HL-60/S4 treated with retinoic acid at 250 ng/mL for 4 days and 3 days (cell line): ENCODE measurements at regions not wholly inside any gene's neighbourhood (a gene's known extent, or its start where the extent isn't known, plus 50 kb on each side); places are given as distances from the start of the nearest gene placed in this dataset.

Experiments
- in situ Hi-C: fragments of 300-500 bp; cut with MboI; formaldehyde crosslinking; loops from 2 replicates; pipeline ENCODE4 v1.7.0; 2022; ENCODE audit warnings: low sequenced_read_pairs

DNA sequence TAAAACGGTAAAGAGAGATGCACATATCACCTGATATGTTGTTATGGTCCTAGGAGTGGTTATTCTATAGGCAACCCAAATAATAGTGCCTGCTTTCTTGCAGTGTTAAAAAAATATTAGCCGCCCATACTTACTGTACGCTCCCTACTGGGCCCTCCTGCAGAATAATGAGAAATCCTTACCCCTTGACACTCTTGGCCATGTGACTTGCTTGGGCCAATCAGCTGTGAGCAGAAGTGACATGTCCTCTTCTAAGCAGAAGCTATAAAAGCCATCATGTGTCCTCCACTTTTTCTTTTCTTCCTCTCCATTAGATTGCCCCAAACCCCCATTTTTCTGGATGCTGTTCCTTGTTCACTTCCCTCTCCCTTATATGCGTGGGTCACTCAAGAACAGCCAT lies 90.5 kb upstream of the SPRED2 start:
- in situ Hi-C loops = no loop called here

DNA sequence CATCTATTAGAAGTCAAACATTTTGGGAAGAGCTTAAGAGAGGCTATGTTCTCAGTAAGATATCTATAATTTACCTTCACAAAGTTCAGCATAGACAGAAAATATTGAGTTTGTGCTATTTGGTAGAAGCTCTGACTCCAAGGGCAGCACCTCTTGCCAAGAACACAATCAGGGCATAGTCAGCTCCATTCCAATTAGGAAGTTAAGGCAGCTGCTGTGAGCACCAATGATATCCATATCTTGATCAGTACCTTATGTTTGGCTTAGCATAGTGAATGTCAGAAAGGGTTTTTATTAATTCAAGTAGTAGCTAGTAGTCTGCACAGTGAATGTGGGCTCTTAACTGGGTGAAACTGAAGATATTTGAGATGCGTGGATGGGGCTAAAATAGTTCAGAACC lies 86.4 kb upstream of the SPRED2 start:
- in situ Hi-C loops = no loop called here

DNA sequence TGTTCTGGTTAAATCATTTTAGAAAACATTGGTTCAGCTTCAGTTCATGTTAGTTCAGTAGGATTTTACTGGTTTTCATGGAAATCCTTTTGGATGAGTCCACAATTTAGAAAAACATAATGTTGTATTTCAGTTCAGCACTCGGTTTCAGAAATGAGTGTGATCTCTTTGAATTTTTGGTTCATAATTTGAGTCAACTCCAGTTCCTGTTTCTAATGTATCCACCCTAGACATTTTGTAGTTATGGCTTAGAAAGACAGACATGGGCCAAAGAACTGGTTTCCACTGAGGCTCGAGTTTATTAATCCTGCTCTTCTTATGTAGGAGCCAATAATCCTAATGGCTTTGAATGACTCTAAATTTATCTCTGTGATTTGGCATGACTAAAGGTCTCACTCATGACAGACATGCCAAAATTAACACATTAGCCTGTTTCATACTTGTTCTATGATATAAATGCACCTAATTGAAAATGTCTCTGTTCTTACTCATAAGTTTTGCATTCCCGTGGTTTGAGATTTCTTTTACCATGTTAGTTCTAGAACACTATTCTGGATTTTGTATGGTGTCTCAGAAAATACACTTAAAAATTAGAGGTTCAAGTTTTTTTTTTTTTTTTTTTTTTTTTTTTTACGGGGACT lies 82.3 kb upstream of the SPRED2 start:
- in situ Hi-C loops = no loop called here

DNA sequence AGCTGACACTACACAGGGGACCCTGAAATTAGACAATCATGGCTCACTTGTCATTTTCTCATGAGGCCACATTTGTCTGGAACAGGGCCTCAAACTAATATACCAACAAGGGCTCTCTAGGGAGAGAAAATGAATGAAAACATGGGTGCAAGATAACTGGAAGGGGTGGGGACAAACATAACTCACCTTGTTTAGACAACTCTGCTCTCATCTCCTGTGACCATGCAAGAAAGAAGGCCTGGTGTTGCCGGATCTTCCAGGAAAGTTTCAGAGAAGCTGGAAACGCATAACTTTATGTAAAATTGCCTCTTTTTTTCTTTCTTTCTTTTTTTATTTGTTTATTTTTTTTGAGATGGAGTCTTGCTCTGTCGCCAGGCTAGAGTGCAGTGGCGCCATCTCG lies 80.4 kb upstream of the SPRED2 start:
- in situ Hi-C loops = no loop called here

DNA sequence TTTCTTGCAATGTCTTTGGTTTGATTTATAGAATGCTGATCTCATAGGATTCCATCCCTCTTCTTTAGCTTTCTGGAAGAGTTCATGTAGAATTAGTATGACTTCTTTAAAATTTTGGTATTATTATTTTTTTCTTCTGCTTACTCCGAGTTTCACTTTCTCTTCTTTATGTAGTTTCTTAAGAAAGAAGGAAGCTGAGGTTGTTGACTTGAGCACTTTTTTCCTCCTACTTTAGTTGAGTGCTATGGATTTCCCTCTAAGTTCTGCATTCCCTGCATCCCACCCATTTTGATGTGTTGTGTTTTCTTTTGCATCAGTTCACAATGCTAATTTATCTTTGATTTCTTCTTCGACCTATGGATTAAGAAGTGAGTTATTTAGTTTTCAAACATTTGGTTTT lies 78.9 kb upstream of the SPRED2 start:
- in situ Hi-C loops = no loop called here

DNA sequence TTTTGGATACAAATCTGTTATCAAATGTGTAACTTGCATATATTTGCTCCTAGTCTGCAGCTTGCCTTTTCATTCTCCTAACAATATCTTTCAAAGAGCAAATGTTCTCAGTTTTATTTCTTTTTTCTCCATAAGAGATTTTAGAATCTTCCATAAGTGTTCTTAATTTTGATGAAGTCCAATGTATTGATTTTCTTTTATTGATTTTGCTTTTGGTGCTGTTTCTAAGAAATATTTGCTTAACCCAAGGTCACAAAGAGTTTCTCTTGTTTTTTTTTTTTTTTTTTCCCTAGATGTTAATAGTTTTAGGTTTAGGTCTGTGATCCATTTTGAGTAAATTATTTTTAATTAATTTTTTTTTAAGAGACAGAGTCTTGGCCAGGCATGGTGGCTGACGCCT lies 75.8 kb upstream of the SPRED2 start:
- in situ Hi-C loops = no loop called here

DNA sequence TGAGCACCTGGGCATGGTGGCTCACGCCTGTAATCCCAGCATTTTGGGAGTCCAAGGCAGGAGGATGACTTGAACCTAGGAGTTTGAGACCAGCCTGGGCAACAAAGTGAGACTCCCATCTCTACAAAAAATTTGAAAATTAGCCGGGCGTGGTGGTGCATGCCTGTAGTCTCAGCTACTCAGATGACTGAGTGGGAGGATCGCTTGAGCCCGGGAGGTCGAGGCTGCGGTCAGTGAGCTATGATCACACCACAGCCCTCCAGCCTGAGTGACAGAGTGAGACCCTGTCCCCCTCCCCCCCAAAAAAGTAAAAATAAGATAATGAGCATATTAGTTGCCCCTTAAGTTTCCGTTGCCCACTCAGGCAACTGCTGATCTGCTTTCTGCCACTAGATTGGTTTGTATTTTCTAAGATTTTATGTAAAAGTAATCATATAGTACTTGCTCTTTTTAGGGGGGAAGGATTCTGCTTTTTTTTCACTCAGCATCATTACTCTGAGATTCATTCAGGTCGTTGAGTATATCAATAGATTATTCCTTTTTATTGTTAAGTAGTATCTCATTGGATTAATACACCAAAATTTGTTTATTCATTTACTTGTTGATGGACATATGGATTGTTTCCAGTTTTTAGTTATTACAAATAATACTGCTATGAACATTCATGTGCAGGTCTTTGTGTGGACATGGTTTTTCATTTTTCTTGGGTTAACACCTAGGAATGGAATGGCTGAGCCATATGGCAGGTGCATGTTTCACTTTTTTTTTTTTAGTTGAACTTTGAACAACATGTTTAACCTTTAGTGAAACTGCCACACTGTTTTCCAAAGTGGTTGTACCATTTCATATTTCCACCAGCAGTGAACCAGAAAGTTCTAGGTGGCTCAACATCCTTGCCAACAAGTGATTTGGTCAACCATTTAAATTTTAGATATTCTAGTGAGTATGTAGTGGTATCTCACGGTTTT lies 75.0 kb upstream of the SPRED2 start:
- in situ Hi-C loops = no loop called here

DNA sequence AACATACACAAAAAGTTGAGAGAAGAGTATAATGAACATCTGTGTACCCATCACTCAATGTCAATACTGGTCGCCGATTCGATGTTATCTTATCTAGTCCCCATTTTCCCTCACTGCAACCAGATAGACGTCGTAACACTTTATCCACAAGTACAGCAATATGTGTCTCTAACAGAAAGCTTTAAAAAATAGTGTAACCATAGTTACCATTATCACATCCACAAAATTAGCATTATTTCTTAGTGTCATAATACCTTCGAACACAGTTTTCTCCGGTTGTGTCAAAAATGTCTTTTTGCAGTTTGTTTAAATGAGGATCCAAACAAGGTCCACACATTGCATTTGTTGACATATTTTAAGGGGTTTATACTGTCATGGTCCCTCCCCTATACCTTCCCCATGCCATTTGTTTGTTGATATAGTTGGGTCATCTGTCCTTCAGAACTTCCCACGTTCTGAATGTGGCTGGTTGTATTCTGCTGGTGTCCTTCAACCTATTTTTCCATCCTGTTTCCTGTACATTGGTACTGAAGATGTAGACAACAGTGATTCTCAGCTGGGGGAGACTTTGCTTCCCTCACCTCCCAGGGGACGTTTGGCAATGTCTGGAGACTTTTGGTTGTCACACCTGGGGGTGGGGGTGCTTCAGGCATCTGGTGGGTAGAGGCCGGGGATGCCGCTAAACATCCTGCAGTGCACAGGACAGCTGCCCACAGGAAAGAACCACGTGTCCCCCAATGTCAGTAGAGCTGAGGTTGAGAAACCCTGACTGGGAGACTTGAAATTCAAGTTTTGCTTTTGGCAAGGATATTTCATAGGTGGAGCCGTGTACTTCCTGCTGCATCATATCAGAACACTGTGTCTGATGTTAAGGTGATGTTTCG lies 72.7 kb upstream of the SPRED2 start:
- in situ Hi-C loops = no loop called here

DNA sequence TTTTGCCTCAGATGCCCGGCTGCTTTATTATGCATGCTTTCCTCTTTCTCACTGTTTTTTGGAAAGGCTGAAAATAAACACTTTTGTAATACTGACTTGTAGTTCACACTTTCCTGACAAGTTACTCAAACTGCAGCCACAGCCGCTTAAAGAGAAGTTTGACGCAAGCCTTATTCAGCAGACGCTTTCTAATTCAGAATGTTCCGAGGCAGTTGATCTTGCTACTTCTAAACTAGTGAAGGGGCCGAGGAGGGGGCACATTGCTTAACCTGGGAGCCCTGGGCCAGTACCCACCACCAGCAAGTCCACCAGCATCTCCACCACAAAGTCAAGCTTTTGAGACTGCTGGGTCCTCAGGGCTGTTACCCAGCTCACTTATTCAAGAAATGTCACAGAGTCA lies 71.8 kb upstream of the SPRED2 start:
- in situ Hi-C loops = no loop called here

DNA sequence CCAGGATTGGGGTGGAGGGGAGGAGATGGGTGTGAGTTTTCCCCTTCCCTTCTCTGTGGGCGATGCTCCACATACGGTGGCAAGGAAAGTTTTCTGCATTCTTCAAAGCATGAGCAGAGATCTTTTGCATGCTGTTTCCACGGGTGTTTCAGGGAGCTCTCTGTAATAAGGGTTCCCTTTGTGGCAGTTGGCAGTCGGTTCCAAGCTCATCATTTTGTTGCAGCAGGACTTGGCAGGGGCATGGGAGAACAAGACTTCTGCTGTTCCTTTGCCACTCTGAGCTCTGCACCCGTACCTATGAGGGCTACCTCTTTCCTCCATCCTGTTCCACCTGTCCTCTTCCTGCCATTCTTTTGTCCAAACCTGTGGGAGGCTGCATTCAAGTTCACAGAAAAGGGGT lies 71.3 kb upstream of the SPRED2 start:
- in situ Hi-C loops = no loop called here

DNA sequence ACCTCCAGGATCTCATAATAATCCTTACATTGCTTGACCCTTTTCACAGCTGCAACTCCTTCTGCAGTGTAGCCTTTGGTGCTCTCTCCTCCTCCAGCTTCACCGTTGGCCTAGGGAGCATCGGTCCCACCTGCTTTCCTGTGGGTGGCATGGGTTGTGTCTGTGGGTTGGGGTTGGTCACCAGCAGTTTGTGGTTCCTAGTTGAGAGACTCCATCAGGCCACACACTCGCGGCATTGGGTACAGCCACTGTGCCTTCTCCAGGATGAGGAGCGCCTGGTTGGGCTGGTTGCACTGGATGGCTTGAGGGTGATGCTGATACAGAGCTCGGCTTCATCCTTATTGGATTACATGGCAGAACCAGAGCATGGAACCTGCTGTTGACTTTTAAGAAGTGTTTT lies 69.4 kb upstream of the SPRED2 start:
- in situ Hi-C loops = no loop called here

DNA sequence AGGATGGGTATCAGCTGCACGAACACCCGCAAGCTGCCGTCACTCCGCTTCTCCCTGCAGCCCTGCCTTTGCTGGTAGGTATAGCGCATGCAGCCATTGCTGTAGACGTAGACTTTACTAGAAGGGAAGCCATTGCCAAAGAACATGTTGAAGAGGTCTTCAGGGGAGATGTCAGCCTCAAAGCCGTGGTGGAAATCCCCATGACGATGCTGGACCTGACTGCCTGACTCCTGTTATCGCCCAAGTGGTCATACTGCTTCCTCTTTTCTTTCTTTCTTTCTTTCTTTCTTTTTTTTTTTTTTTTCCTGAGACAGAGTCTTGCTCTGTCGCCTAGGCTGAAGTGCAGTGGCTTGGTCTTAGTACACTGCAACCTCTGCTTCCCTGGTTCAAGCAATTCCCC lies 68.7 kb upstream of the SPRED2 start:
- in situ Hi-C loops = no loop called here

DNA sequence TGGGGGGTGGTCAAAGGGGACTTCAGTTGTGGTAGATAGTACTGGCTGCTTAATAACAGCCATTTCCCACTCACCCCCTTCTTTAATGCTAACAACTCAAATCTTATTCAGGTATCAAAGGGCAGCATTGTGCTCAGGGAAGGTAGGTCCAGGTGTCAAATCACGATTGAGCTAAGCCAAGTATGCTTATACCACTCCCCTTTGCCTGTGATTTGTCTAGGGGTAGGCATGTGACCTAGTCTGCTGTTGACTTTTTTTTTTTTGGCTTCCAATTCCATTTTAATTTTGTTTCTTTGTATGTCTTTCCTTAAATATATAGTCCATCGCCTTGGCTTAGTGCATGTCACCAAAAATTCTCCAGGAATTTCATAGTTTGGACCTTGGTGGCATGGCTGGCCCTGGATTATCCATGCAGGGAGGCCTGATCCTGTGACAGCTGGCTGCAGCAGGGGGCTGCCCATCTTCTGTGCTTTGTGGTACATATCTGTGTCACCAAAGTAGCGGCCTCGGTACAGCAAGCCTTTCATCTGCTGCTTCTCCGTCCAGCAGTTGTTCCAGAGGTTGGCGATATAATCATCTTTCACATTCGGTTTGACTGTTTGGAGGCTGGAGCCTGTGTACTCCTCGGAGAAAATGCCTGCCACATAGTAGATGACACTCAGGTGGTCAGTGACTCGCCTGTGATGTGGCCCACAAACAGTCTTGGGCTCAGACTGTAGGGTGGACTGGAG lies 68.1 kb upstream of the SPRED2 start:
- in situ Hi-C loops = no loop called here

DNA sequence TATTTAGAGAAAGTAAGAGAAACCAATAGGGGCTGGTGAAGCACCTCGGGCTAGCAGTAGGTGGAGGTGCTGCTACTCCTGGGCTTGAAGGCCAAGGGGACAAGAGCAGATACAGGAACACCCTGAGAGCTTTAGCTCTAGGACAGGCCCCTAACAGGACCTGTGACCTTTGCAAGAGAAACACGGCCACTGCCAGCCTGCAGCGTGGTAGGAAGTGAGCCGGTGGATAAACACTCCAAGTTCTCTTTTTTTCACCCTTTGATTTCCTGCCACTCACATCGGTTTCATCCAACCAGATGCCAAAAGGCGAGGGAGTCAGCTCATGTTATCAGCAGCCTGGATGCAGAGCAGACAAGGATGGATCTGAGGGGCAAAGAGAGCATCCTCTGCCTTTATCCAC lies 66.8 kb upstream of the SPRED2 start:
- in situ Hi-C loops = no loop called here

DNA sequence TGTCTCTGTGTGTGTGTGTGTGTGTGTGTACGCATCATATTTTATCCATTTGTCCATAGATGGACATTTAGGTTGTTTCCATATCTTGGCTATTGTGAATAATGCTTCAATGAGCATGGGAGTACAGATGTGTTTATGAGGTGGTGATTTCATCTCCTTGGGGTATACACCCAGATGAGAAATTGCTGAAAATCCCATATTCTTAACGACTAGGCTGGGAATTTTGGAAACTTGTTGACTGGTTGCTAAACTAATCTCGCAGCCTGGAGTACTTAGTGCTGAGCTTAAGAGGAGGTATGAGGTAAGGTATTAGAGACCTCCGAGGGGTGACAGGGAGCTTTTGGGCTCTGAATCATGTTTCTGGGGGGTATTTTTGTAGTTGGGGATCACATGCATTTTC lies 66.0 kb upstream of the SPRED2 start:
- in situ Hi-C loops = no loop called here

DNA sequence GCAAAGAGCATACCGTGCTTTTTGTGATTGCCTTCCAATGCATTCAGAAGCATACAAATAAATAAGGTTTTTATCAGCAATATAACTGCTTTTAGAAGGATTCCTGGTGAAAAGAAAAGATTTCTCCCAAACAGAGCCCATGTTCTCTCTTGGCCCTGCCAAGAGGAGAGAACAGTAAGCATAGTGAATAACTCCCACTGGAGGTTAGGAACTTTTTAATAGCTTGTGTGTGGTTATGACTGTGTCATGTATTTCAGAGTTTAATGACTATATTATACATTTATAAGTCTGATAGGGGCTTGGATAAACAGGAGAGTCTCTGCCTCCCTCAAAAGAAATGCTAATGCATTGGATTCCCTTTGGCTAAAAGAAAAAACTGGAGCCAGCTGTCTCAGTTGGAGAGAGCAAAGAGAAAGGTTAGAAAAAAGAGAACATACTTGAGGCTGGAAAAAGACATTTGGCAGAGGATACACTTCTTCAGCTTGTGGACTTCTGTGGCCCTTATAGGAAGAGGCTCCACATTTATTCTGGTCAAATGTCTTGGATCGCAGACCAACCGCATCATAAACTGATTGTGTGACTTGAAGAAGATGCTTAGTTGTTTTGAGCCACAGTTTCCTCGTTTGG lies 63.0 kb upstream of the SPRED2 start:
- in situ Hi-C loops = no loop called here

DNA sequence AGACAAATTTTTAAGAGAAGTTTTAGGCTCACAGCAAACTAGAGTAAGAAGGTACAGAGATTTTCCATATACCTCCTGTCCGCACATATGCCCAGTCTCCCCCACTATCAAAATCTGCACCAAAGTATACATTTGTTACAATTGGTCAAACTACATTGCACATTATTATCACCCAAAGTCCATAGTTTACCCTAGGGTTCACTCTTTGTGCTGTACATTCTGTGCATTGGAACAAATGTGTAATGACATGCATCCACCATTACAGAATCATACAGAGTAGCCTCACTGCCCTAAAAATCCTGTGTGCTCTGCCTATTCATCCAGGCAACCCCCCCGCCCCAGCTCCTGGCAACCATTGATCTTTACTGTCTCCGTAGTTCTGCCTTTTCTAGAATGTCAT lies 61.7 kb upstream of the SPRED2 start:
- in situ Hi-C loops = no loop called here

DNA sequence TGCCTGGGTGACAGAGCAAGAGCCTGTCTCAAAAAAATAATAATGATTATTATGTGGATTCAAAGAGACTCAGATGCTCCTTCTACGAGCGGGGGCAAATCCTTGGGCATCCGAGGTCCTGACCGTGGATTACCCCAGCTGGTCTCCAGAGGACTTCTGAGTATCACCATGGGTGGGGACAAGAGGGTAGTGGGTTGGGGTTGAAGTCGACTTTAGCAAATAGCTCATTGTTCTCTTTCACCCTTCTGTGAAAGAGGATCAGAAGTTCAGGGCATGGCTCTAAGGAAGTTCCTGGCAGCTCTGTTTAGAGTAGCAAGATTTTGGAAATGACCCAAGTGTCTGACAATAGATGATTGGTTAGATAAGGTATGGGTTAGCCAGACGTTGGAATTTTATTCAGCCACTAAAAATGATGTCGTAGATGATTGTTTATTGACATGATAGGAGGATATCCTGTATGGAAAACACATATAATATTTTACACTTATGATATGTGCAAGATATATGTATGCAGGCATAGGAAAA lies 59.0 kb upstream of the SPRED2 start:
- in situ Hi-C loops = no loop called here

DNA sequence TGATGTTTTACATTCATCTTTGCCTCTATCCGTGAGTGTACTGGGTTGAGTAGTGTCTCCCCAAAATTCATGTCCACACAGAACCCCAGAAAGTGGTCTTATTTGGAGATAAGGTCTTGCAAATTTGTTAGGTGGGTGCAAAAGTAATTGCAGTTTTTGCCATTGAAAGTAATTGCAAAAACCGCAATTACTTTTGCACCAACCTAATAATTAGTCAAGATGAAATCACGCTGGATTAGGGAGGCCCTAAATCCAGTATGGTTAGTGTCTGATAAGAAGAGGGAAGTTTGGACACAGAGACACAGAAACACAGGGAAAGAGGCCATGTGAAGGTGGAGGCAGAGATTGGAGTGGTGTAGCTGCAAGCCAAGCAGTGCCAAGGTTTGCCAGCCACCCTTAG lies 57.8 kb upstream of the SPRED2 start:
- in situ Hi-C loops = no loop called here

DNA sequence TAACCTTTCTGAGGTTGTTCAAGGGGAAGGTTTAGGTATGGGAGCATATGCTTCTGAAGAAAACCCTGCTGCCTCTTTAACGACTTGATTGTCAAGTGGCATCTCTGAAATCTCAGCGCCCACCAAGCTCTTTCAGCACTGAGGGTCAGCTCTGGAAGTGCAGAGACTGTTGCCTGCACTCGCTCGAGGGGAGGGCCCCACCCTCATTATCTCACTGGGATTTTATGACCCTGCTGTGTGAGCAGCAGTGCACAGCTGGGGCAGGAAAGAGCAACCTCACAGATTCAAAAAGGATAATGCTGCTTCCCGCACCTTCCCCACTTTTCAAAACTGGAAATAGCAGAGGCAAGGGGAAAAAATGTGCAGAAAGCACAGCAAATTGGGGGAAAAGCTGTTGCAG lies 56.9 kb upstream of the SPRED2 start:
- in situ Hi-C loops = no loop called here
